ENCODE measurements at regions not wholly inside any gene's neighbourhood (a gene's known extent, or its start where the extent isn't known, plus 50 kb on each side); places are given as distances from the start of the nearest gene placed in this dataset.

- no TSS peak for BruUV-seq (replicated peaks)
- intact Hi-C loops (cut with micrococcal nuclease; ENCODE audit: unreplicated experiment): no loop called here
- SMC1A ChIA-PET (ENCODE audit: uncharacterized antibody, unreplicated experiment): no interaction called here
- POLR2A ChIA-PET: no interaction called here
- no peaks in the 10 kb centered on the region for H3K4me1 ChIP-seq (ENCODE audit: control insufficient read depth, insufficient read depth, low read length)
- no peak overlapping the region for H2AFZ ChIP-seq (ENCODE audit: control insufficient read depth, low read depth, low read length)
- in situ Hi-C loops (cut with MboI): no loop called here
- no peak for ATAC-seq
- no peak overlapping the region for H3K4me2 ChIP-seq (ENCODE audit: control insufficient read depth, insufficient read depth)
- no peaks in the 10 kb centered on the region for H3K36me3 ChIP-seq (ENCODE audit: control insufficient read depth in 2 of 2, insufficient read depth in 2 of 2, low read length in 1 of 2)
- DNase-seq (ENCODE audit: low read depth, low spot score): no peak
- CTCF ChIA-PET: no interaction called here
- RAD21 ChIA-PET (ENCODE audit: unreplicated experiment): no interaction called here
- no peak overlapping the region for H3K27ac ChIP-seq (ENCODE audit: control insufficient read depth, insufficient read depth)
- H3K27me3 ChIP-seq (replicated peaks in 1 of 2; ENCODE audit: control insufficient read depth in 2 of 2, insufficient read depth in 2 of 2, low read length in 1 of 2): no peaks in the 10 kb centered on the region
- 0% methylated on average over 1 of the region's 1 CpG for WGBS (ENCODE audit: insufficient coverage, insufficient replicate concordance, low lambda C conversion rate, missing lambda C conversion rate)
- FAIRE-seq: no peak
- no peak overlapping the region for H3K9ac ChIP-seq (ENCODE audit: control insufficient read depth, insufficient read depth, low read length)
- no peaks in the 10 kb centered on the region for H3K79me2 ChIP-seq (ENCODE audit: control insufficient read depth, insufficient read depth, low read length)
- no peaks in the 10 kb centered on the region for H3K9me3 ChIP-seq (replicated peaks; ENCODE audit: control insufficient read depth, insufficient read depth, low read length)
- no peaks in the 10 kb centered on the region for H4K20me1 ChIP-seq (ENCODE audit: control insufficient read depth, insufficient read depth)
- H3K4me3 ChIP-seq: no peak overlapping the region
- no peak for TF ChIP-seq ATF7 (IDR thresholded peaks at IDR 0.05; ENCODE audit: low read depth)
- no peak for TF ChIP-seq CUX1 (IDR thresholded peaks at IDR 0.05; ENCODE audit: insufficient replicate concordance, low read depth, low read length)
- no peak for TF ChIP-seq PBX3 (IDR thresholded peaks at IDR 0.05; ENCODE audit: insufficient replicate concordance, low read depth, low read length)
- no peak for TF ChIP-seq ZBTB11 (CRISPR knock-in tag; IDR thresholded peaks at IDR 0.05)
- TF ChIP-seq SUPT20H (IDR thresholded peaks at IDR 0.05; ENCODE audit: borderline replicate concordance, control insufficient read depth, low read depth, low read length): no peak
- TF ChIP-seq NKRF (conservative IDR thresholded peaks at IDR 0.05): no peak
- no peak for TF ChIP-seq POU2F2 (IDR thresholded peaks at IDR 0.05; ENCODE audit: borderline replicate concordance, low read depth, low read length)
- no peak for TF ChIP-seq LARP7 (IDR thresholded peaks at IDR 0.05)
- no peak for TF ChIP-seq PAX5 (IDR thresholded peaks at IDR 0.05; ENCODE audit: borderline replicate concordance, low read depth, low read length)
- no peak for TF ChIP-seq CHD4 (IDR thresholded peaks at IDR 0.05)
- no peak for TF ChIP-seq SP1 (IDR thresholded peaks at IDR 0.05; ENCODE audit: low read depth, low read length)
Observed at GRCh38 chrX:121496966-121497365, 449.6 kb downstream of the GLUD2 start.

Data from GM12878 (cell line).